ENCODE measurements at regions not wholly inside any gene's neighbourhood (a gene's known extent, or its start where the extent isn't known, plus 50 kb on each side); places are given as distances from the start of the nearest gene placed in this dataset.
"Not testable (repeated sequence)": the region's sequence is repeated elsewhere in the genome, so short reads cannot be mapped to it uniquely, and the experiment has no call there.

GRCh38 chr18:60202708-60203107, 169.9 kb downstream of the MC4R start:
- DNase-seq (ENCODE audit: low read depth in 2 of 2), result no peak

- DNase-seq (ENCODE audit: low read depth in 2 of 2), result no peak
Measured at GRCh38 chr18:60200558-60200957, 172.0 kb downstream of the MC4R start.

- no peak for DNase-seq (ENCODE audit: low read depth in 2 of 2)
Measured at GRCh38 chr18:60199505-60199904, 173.1 kb downstream of the MC4R start.

GRCh38 chr18:60197671-60198462, 174.7 kb downstream of the MC4R start:
- DNase-seq (ENCODE audit: low read depth in 2 of 2), result no peak

GRCh38 chr18:60196836-60197606, 175.6 kb downstream of the MC4R start:
- no peak for DNase-seq (ENCODE audit: low read depth in 2 of 2)

GRCh38 chr18:60193780-60194179, 178.8 kb downstream of the MC4R start:
- DNase-seq (ENCODE audit: low read depth in 2 of 2), result no peak

GRCh38 chr18:60191926-60192325, 180.6 kb downstream of the MC4R start:
- no peak for DNase-seq (ENCODE audit: low read depth in 2 of 2)

GRCh38 chr18:60189856-60190255, 182.7 kb downstream of the MC4R start:
- DNase-seq (ENCODE audit: low read depth in 2 of 2), result no peak

- DNase-seq (ENCODE audit: low read depth in 2 of 2), result no peak
Measured at GRCh38 chr18:60188958-60189357, 183.6 kb downstream of the MC4R start.

GRCh38 chr18:60182223-60182622, 190.4 kb downstream of the MC4R start:
- no peak for DNase-seq (ENCODE audit: low read depth in 2 of 2)

GRCh38 chr18:60180671-60181070, 191.9 kb downstream of the MC4R start:
- DNase-seq (ENCODE audit: low read depth in 2 of 2), result no peak

- DNase-seq (ENCODE audit: low read depth in 2 of 2), result not testable (repeated sequence)
Measured at GRCh38 chr18:60178224-60178623, 194.4 kb downstream of the MC4R start.

- no peak for DNase-seq (ENCODE audit: low read depth in 2 of 2)
Measured at GRCh38 chr18:60176259-60176658, 196.3 kb downstream of the MC4R start.

- DNase-seq (ENCODE audit: low read depth in 2 of 2), result no peak
Measured at GRCh38 chr18:60174832-60175231, 197.7 kb downstream of the MC4R start.

GRCh38 chr18:60172030-60172429, 200.5 kb downstream of the MC4R start:
- DNase-seq (ENCODE audit: low read depth in 2 of 2), result no peak

GRCh38 chr18:60163622-60164021, 209.0 kb downstream of the MC4R start:
- DNase-seq (ENCODE audit: low read depth in 2 of 2), result no peak

- no peak for DNase-seq (ENCODE audit: low read depth in 2 of 2)
Measured at GRCh38 chr18:60162388-60162787, 210.2 kb downstream of the MC4R start.

GRCh38 chr18:60157810-60158209, 214.8 kb downstream of the MC4R start:
- DNase-seq (ENCODE audit: low read depth in 2 of 2), result no peak

GRCh38 chr18:60153376-60153775, 219.2 kb downstream of the MC4R start:
- DNase-seq (ENCODE audit: low read depth in 2 of 2), result no peak

GRCh38 chr18:60149316-60149715, 223.3 kb downstream of the MC4R start:
- no peak for DNase-seq (ENCODE audit: low read depth in 2 of 2)

- DNase-seq (ENCODE audit: low read depth in 2 of 2), result no peak
Measured at GRCh38 chr18:60147323-60147722, 225.3 kb downstream of the MC4R start.

- no peak for DNase-seq (ENCODE audit: low read depth in 2 of 2)
Measured at GRCh38 chr18:60146220-60146960, 226.2 kb downstream of the MC4R start.

Measured in stimulated activated CD8-positive, alpha-beta memory T cell treated with anti-CD3 and anti-CD28 coated beads, Interleukin-15, amount 100 ng/mL, for 48 hours (primary cell).